Caco-2 (cell line): ENCODE measurements at regions not wholly inside any gene's neighbourhood (a gene's known extent, or its start where the extent isn't known, plus 50 kb on each side); places are given as distances from the start of the nearest gene placed in this dataset.

Experiments used
- BruUV-seq: library from RNA; stranded (reverse); fragments of 400-500 nt; replicated peaks from 2 replicates; lab custom pipeline; 2021; lab: Mats Ljungman, UMichigan
- CTCF ChIA-PET: fragments of 300-600 bp; sonication (Branson Sonifier 250); formaldehyde crosslinking; loops from one replicate; lab custom pipeline; 2022; ENCODE audit warnings: antibody characterized with exemption; lab: Charles Lee
- POLR2A ChIA-PET: fragments of 300-600 bp; sonication (Branson Sonifier 250); formaldehyde crosslinking; loops from one replicate; lab custom pipeline; 2022; ENCODE audit warnings: antibody characterized with exemption; lab: Charles Lee
- DNase-seq, 2 experiments: peaks; one replicate each; pipeline versions ENCODE4 v3.0.0 to v3.0.0-alpha.2; 2020 to 2022
- H3K27me3 ChIP-seq: replicated peaks from 2 replicates; pipeline ENCODE4 v1.6.0; 2011; ENCODE audit warnings: low read length; ENCODE audit not compliant: control insufficient read depth, insufficient read depth
- H3K36me3 ChIP-seq: 2 replicates; pipeline ENCODE4 v1.5.1; 2011; ENCODE audit warnings: low read length; ENCODE audit not compliant: control insufficient read depth, insufficient read depth
- H3K4me1 ChIP-seq: fragments of 250-450 bp; sonication (Bioruptor Pico); 2 replicates; pipeline ENCODE4 v1.5.1; 2020; ENCODE audit warnings: mild to moderate bottlenecking
- H3K4me3 ChIP-seq: 2 replicates; pipeline ENCODE4 v1.5.1; 2011; ENCODE audit warnings: low read depth, mild to moderate bottlenecking, control low read depth, low read length
- H3K9me3 ChIP-seq: fragments of 250-450 bp; sonication (Bioruptor Pico); 2 replicates; pipeline ENCODE4 v1.5.1; 2020; ENCODE audit warnings: mild to moderate bottlenecking, moderate library complexity
- H3K27ac Mint-ChIP-seq: one replicate; pipeline ENCODE4 v1.8.0; 2022; ENCODE audit warnings: mixed read lengths; ENCODE audit not compliant: unreplicated experiment
- H3K27me3 Mint-ChIP-seq: one replicate; pipeline ENCODE4 v1.8.0; 2022; ENCODE audit warnings: mixed read lengths; ENCODE audit not compliant: insufficient read depth, unreplicated experiment
- H3K36me3 Mint-ChIP-seq: one replicate; pipeline ENCODE4 v1.8.0; 2022; ENCODE audit warnings: mild to moderate bottlenecking, mixed read lengths; ENCODE audit not compliant: insufficient read depth, unreplicated experiment
- H3K4me1 Mint-ChIP-seq: one replicate; pipeline ENCODE4 v1.8.0; 2022; ENCODE audit warnings: low read depth, mixed read lengths; ENCODE audit not compliant: unreplicated experiment
- H3K4me3 Mint-ChIP-seq: one replicate; pipeline ENCODE4 v1.8.0; 2022; ENCODE audit warnings: mild to moderate bottlenecking, moderate library complexity, mixed read lengths; ENCODE audit not compliant: unreplicated experiment
- H3K9me3 Mint-ChIP-seq: one replicate; pipeline ENCODE4 v1.8.0; 2022; ENCODE audit warnings: mixed read lengths; ENCODE audit not compliant: unreplicated experiment
- intact Hi-C: fragments of 100-400 bp; cut with micrococcal nuclease; formaldehyde crosslinking; loops from one replicate; pipeline ENCODE4 v1.10.0; 2022; ENCODE audit not compliant: unreplicated experiment
- TF ChIP-seq, protein P1 (sequence below), 2 experiments: fragments of 200-600 bp in 1 of 2; IDR thresholded peaks; 1 replicate in 1 of 2; 2 replicates in 1 of 2; pipeline versions ENCODE4 v1.5.1 to v1.8.0; 2011 to 2022; ENCODE audit warnings: antibody characterized with exemption in 1 of 2, control low read depth in 1 of 2, inconsistent platforms in 1 of 2, low read depth in 1 of 2, low read length in 1 of 2, mild to moderate bottlenecking in 1 of 2, moderate library complexity in 1 of 2; ENCODE audit not compliant: insufficient read depth in 1 of 2, severe bottlenecking in 1 of 2, unreplicated experiment in 1 of 2

DNA sequence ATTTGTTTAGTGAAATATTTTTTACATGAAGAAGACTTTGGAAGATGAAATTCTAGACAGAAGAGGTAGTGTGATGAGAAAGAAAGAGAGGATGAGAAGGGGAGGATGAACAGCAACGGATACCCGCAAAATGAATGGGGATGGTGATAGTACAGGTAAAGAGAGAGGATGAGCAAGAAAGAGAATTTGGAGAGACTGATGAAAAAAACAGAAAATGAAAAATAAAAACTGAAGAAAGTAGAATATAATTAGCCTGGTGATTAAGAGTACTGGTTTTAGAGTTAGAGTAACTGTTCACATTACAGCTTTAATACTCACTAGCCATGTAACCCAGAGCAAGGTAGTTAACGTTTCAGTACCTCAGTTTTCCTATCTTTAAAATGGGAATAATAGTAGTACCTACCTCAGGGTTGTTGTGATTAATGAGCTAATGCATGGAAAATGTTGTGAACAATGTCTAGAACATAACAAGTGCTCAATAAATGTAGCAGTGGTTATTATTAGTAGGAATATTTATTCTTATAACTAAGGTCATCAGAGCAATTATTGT is 54.9 kb upstream of the ANTXR2 start:
- Mint-ChIP-seq H3K4me3 (no peak overlapping the region), H3K4me1 (no peaks in the 10 kb centered on the region), H3K36me3 (no peaks in the 10 kb centered on the region), H3K9me3 (no peaks in the 10 kb centered on the region), H3K27me3 (peaks cover 5% of the 10 kb centered on the region), H3K27ac (no peak overlapping the region)
- no peak for DNase-seq
- Histone ChIP-seq H3K4me1 (no peaks in the 10 kb centered on the region), H3K4me3 (no peak overlapping the region), H3K27me3 (no peaks in the 10 kb centered on the region), H3K9me3 (no peaks in the 10 kb centered on the region), H3K36me3 (no peaks in the 10 kb centered on the region)
- BruUV-seq, result no TSS peak
- intact Hi-C loops, result no loop called here
- POLR2A ChIA-PET, result no interaction called here
- CTCF ChIA-PET, result no interaction called here
- TF ChIP-seq, protein P1, sequence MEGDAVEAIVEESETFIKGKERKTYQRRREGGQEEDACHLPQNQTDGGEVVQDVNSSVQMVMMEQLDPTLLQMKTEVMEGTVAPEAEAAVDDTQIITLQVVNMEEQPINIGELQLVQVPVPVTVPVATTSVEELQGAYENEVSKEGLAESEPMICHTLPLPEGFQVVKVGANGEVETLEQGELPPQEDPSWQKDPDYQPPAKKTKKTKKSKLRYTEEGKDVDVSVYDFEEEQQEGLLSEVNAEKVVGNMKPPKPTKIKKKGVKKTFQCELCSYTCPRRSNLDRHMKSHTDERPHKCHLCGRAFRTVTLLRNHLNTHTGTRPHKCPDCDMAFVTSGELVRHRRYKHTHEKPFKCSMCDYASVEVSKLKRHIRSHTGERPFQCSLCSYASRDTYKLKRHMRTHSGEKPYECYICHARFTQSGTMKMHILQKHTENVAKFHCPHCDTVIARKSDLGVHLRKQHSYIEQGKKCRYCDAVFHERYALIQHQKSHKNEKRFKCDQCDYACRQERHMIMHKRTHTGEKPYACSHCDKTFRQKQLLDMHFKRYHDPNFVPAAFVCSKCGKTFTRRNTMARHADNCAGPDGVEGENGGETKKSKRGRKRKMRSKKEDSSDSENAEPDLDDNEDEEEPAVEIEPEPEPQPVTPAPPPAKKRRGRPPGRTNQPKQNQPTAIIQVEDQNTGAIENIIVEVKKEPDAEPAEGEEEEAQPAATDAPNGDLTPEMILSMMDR (IDR thresholded peaks at IDR 0.05; ENCODE audit: insufficient read depth in 1 of 2, low read depth in 1 of 2, low read length in 1 of 2, severe bottlenecking in 1 of 2, unreplicated experiment in 1 of 2), result no peak

DNA sequence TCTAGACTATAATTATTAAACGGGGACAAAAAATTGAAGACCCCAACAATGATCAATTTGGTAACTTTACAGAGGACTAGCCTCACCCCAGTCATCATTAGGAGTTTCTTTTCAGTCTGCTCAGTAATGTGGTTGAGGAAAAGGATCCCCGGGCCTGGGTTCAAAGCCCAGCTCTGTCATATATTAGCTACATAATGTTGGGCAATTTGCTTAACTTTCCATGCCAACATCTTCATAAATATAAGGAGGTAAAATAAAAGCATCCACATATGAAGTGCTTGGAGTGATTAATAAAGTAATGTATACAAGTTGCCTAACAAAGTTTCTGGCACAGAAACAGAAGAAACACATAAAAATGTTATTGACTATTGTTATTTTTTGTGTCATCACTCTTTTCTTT is 53.4 kb upstream of the ANTXR2 start:
- Mint-ChIP-seq H3K4me1 (no peaks in the 10 kb centered on the region), H3K27ac (no peak overlapping the region), H3K9me3 (no peaks in the 10 kb centered on the region), H3K27me3 (peaks cover 5% of the 10 kb centered on the region), H3K36me3 (no peaks in the 10 kb centered on the region), H3K4me3 (no peak overlapping the region)
- CTCF ChIA-PET, result no interaction called here
- intact Hi-C loops, result no loop called here
- TF ChIP-seq, protein P1 (IDR thresholded peaks at IDR 0.05; ENCODE audit: insufficient read depth in 1 of 2, low read depth in 1 of 2, low read length in 1 of 2, severe bottlenecking in 1 of 2, unreplicated experiment in 1 of 2), result no peak
- no peak overlapping the region for H3K4me3 ChIP-seq
- no peaks in the 10 kb centered on the region for H3K4me1 ChIP-seq
- no TSS peak for BruUV-seq
- no peaks in the 10 kb centered on the region for H3K36me3 ChIP-seq
- POLR2A ChIA-PET, result no interaction called here
- H3K9me3 ChIP-seq, result no peaks in the 10 kb centered on the region
- no peaks in the 10 kb centered on the region for H3K27me3 ChIP-seq
- DNase-seq, result no peak

DNA sequence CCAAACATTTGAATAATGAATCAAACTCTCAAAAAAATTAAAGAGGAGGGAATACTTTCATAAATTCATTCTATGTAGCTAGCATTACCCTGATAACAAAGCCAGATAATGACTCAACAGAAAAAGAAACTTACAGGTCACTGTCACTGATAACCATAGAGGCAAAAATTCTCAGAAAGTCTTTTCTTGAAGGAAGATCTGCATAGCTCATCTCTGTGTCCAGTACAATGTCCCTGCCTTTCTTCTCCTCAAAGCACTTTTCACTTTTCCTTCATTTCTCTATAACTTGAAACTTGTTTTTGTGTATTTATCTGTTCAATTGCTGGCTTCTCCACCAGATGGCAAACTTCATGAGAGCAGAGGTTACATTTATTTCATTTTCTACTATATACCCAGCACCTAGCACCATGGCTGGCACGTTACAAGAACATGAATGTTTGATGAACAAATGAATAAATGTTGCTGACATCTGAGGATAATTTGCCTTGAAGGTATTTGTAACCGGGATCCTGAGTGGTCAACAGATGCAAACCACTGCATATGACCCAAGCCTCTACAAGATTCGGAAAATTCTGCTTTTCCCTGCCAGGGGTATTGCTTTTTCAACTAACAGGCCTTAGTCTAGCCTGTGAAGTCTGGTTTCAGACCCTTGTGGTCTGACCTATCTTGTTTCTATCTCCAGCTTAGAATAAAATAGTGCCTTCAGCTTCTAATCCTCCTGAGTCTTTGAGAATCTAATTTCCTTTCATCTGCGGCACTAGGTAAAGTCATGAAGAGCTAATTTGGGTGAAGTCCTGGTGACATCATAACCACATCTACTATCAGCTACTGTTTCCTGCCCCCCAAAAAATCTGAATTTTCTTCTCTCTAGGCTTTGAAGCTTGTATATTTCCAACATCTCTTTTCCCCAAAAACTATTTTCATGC is 52.5 kb upstream of the ANTXR2 start:
- Mint-ChIP-seq H3K27me3 (peaks cover 3% of the 10 kb centered on the region), H3K27ac (no peak overlapping the region), H3K4me3 (no peak overlapping the region), H3K36me3 (no peaks in the 10 kb centered on the region), H3K4me1 (no peaks in the 10 kb centered on the region), H3K9me3 (no peaks in the 10 kb centered on the region)
- BruUV-seq, result no TSS peak
- Histone ChIP-seq H3K36me3 (no peaks in the 10 kb centered on the region), H3K4me3 (no peak overlapping the region), H3K27me3 (no peaks in the 10 kb centered on the region), H3K9me3 (no peaks in the 10 kb centered on the region), H3K4me1 (no peaks in the 10 kb centered on the region)
- DNase-seq, result no peak
- TF ChIP-seq, protein P1 (IDR thresholded peaks at IDR 0.05; ENCODE audit: insufficient read depth in 1 of 2, low read depth in 1 of 2, low read length in 1 of 2, severe bottlenecking in 1 of 2, unreplicated experiment in 1 of 2), result peak; percentile 30 to 34
- ChIA-PET CTCF (interaction anchor here (0.6 kb wide), 1 partner anchor 9 kb away, joined by 3 read pairs; no protein-coding TSS in a partner anchor), POLR2A (no interaction called here)
- intact Hi-C loops, result loop anchor here (2.0 kb wide), 1 partner anchor 89 kb away; no protein-coding TSS in a partner anchor
